HG03045 (cell line): ENCODE measurements at regions not wholly inside any gene's neighbourhood (a gene's known extent, or its start where the extent isn't known, plus 50 kb on each side); places are given as distances from the start of the nearest gene placed in this dataset.

Experiments
- ATAC-seq: cut with Tn5 transposase; IDR thresholded peaks from one replicate; pipeline ENCODE4 v1.9.1; 2021; ENCODE audit warnings: mild to moderate bottlenecking, moderate library complexity; ENCODE audit not compliant: unreplicated experiment

GRCh38 chr7:130958846-130959245 lies 224.8 kb upstream of the KLF14 start:
- no peak for ATAC-seq

DNA sequence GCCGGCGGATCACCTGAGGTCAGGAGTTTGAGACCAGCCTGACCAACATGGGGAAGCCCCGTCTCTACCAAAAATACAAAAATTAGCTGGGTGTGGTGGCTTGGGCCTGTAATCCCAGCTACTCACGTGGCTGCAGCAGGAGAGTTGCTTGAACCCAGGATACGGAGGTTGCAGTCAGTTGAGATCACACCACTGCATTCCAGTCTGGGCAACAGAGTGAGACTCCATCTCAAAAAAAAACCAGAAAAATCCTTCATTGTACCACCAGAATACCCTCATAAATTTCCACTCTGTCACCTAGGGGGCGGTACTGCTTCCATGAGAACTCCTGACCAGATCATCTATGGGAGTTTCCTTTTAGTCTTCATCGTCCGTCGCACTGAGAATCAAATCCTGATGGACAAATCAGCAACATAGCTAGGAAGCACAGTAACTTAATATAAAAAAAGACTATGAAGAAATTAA lies 225.8 kb upstream of the KLF14 start:
- peak; percentile 27 for ATAC-seq

DNA sequence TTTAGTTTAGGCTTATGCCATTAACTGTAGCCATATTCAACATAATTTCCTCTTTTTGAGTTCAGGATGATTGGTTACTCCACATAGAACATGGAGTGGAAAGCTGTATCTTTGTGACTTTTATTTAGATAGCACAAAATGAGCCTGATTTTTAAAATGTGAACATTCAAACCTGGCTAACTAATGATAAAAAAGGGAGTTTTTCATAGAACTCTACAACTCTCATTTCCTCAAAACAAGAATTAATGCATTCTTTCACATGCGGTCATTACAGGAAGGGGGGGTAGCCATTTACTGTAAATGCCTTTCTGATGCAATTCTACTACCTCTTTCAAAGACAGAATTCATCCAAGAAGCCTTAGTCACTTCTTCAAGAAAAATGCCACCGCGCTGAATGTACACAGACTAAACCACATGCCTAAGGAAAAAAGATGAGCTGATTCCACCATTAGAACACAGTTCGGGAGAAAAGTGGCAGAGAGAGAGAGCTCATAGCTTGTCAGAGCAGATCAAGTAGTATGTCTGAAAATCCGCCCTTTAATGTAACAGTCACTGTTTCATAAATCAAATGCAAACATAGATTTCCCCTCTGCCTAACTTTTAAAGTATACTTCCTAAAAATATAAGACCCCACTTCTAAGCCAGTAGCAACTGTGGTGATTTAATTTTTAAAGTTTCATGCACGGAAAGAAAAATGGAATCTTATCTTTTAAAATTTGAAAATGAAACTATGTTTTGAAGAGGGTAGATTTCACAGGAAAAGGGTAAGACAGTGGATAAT lies 226.4 kb upstream of the KLF14 start:
- ATAC-seq = no peak

GRCh38 chr7:130961128-130961601 lies 227.2 kb upstream of the KLF14 start:
- peak; percentile 76 for ATAC-seq

DNA sequence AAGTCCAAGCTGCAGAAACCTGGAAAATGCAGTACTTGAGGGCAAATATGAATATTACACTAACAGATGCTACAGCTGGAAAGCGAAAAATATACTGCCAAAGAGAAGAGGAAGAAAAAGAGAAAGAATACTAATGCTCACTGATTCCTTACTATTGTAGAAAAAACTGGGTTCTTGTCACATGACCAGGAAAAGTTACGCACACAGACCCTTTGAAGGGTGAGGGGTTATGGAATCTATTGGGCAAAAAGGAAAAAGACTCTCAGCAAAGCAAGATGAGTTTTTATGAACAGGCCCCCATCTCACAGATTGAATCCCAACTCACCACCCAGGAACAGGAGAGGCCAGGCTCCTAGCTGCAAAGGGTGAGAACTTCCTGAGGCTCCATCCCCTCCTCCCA lies 228.1 kb upstream of the KLF14 start:
- ATAC-seq = no peak

DNA sequence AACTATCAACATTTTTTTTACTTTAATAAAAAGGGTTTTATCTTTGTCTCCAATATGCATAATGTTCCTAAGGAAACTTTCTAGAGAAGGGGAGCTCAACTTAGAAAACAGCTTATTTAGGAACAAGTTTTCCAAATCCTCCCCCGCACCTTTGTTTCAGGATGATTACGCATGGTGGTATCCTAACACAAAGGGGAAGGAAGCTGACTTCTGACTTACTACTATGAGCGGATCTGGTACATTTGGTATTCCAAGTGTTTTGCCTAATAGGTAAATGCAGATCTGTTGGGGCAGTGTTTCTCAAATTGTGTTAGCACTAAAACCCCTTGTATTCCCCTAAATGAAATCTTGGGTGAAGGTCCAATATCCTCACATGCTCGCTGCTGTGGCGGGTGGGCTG lies 229.3 kb upstream of the KLF14 start:
- ATAC-seq = no peak

- no peak for ATAC-seq
Measured at GRCh38 chr7:130965515-130965914, 231.5 kb upstream of the KLF14 start.

DNA sequence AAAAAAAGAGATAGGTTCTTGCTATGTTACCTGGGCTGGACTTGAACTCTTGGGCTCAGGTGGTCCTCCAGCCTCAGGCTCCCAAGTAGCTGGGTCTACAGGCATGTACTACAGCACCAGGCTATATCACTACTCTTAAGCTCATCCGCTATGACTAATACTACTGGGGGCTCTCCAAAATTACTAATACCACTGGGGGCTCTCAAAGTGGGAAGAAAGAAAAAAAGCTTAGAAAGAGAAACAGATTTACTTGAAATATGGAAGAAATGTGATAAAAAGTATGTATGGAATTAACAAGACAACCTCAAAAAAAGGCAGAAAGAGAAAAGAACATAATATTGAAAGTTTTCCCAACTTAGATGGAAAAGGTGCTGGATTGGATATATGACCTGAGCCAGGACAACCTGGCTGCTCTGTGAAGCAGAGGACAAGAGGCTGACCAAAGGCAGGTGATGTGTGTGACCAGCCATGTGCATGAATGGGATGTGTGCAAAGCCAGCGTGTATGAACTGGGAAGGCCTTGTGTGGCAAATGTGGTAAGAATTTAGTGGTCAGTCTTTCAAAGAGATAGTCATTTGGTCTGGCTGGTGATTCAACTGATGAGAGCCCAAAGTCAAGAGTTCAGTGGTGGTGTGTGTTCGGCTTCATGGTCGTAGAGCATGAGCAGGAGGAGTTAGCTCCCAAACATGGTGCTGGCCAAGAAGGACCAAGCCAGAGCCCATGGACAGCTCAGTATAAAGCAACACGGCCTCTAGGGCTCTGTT lies 232.4 kb upstream of the KLF14 start:
- peak; percentile 57 for ATAC-seq

DNA sequence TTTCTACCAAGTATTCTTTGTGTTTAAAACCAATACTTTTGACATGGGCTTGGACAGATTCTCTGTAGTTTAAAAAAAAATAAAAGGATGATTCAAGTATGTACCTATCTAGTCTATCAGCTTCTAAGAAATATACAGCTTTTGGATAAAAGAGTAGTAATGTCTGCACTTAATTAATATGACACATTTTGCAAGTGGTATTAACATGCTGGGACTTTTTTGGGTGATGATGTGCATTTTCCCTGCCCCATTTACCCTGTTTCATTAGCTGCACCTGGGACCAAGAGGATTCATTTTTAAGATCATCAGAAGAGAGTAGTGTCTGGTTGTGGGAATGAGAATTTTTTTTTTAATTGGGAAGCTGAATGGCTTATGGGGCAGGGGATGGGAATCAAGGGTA lies 236.2 kb upstream of the KLF14 start:
- no peak for ATAC-seq

DNA sequence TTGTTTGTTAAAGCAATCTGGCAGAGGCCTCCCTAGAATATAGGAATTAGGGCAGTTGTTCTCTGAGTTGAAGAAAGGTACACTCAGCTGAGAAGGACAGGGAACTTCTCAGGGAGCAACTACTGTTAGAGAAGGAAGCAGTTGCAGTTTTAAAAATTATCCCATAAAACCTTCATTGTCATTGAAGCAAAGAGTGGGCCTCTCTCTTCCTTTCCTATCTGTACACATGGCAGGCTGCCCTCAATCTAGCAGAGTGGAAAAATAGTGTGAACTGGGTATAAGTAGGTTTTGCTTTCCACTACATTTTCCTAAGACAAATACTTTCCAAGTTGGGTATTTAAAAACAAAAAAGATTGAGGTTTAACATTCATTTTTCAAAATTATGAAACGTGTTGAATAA lies 236.7 kb upstream of the KLF14 start:
- no peak for ATAC-seq

DNA sequence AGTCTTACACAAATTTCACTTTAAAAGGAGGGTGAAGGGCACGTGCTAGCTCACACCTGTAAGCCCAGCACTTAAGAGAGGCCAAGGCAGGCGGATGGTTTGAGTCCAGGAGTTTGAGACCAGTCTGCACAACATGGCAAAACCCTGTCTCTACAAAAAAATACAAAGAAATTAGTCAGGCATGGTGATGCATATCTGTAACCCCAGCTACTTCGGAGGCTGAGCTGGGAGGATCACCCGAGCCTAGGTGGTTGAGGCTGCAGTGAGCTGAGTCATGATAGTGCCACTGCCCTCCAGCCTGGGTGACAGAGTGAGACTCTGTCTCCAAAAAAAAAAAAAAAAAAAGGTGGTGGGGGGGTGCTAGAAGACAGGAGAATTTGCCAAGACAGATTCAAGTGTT lies 237.3 kb upstream of the KLF14 start:
- no peak for ATAC-seq

GRCh38 chr7:130972201-130972600 lies 238.2 kb upstream of the KLF14 start:
- no peak for ATAC-seq

GRCh38 chr7:130973637-130974036 lies 239.6 kb upstream of the KLF14 start:
- ATAC-seq = no peak

DNA sequence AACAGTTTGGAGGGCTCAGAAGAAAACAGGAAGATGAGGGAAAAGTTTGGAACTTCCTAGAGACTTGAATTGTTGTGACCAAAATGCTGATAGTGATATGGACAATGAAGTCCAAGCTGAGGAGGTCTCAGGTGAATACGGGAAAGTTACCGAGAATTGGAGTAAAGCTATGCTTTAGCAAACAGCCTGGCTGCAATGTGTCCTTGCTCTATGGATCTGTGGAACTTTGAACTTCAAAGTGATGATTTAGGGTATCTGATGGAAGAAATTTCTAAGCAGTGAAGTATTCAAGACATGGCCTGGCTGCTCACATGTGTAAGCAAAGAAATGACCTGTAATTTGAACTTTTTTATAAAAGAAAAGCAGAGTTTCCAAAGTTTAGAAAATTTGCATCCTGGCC lies 240.2 kb upstream of the KLF14 start:
- ATAC-seq = no peak

DNA sequence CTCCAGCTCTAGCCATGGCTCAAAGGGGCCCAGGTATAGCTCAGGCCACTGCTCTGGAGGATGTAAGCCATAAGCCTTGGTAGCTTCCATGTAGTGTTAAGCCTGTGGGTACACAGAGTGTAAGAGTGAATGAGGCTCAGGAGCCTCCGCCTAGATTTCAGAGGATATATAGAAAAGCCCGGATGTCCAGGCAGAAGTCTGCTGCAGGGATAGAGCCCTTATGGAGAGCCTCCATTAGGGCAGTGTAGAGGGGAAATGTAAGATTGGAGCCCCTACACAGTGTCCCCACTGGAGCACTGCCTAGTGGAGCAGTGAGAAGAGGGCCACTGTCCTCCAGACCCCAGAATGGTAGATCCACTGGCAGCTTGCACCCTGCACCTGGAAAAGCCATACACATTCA lies 240.8 kb upstream of the KLF14 start:
- ATAC-seq = no peak

DNA sequence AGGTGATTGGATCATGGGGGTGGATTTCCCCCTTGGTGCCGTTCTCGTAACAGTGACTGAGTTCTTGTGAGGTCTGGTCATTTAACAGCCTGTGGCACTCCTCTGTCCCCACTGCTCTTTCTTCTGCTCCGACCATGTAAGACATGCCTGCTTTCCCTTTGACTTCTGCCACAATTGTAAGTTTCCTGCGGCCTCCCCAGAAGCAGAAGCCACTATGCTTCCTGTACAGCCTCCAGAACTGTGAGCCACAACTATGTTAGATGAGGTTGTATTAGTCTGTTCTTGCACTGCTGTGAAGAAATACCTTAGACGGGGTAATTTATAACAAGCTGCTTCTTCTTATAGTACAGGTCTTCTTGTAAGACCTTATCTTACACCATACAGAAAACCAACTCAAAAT lies 241.7 kb upstream of the KLF14 start:
- no peak for ATAC-seq

DNA sequence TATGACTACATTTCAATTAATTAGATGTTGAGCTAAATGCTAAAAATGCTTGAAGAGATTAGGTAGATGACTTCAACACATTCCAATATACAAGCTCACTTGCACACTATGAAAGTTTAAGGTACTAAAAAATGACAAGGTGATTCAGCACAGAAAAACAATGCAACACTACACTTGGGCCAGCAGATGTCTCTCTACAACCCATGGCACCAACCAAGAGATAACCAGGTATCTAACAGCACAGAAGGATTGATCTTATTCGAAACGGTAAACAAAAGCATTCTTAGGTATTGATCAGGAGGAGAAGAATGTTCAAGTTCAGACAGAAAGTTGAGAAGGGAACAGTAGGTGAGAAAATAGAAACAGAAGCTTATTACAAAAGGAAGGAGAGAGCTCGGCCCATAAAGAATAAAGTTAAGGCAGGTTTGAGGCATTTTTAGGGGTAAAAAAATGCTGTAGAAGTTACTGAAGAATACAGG lies 248.2 kb upstream of the KLF14 start:
- peak; percentile 59 for ATAC-seq

DNA sequence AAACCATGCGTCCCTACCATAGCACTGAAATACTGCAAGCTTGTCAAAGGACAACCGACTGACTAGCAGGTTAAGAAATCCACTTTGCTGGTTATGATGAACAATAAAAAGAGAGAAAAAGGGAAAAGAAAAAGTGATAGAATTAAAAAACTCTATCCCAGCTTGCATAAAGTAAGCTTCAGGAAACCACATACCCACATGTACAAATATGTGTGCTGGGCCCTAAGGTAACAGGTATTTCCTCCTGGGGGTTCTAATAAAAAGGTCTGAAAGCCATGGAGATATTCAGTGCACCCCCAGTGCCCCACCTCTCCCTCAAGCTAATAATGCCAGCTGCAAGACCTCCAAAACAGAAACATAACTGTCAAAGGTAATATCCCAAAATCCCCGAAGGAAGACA lies 248.6 kb upstream of the KLF14 start:
- no peak for ATAC-seq

- no peak for ATAC-seq
Measured at GRCh38 chr7:130985361-130985760, 251.4 kb upstream of the KLF14 start.

- ATAC-seq = no peak
Measured at GRCh38 chr7:130986261-130986690, 252.3 kb upstream of the KLF14 start.

GRCh38 chr7:130987092-130987491 lies 253.1 kb upstream of the KLF14 start:
- no peak for ATAC-seq

DNA sequence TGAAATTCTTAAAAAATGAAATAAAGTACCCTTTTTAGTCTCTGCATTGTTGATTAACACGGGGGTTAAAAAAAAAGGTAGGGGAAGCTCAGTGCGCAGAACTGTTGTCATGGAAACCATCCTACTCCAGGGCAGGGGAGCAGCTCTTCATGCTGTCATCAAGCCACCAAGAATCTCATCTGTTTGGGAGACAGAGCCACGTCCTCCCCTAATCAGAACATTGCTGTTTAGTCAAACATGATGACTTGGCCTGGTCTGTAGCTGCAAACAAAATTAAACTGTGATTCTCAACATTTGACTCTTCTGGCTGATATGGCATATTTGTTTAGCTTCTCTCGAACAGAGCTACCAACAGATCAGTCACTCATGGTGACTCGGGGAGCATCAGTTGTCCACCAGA lies 254.4 kb upstream of the KLF14 start:
- no peak for ATAC-seq
